Testis (tissue), 2 donors: ENCODE measurements at regions not wholly inside any gene's neighbourhood (a gene's known extent, or its start where the extent isn't known, plus 50 kb on each side); places are given as distances from the start of the nearest gene placed in this dataset.
"Not testable (repeated sequence)": the region's sequence is repeated elsewhere in the genome, so short reads cannot be mapped to it uniquely, and the experiment has no call there.

Experiments
- CTCF ChIP-seq, 3 experiments: fragments of 450-650 bp in 2 of 3; fragments of 200-600 bp in 1 of 3; sonication (generic) in 1 of 3; IDR thresholded peaks; one replicate each; pipeline ENCODE4 v1.5.1; 2016 to 2019; ENCODE audit warnings: antibody characterized with exemption in 3 of 3, mild to moderate bottlenecking in 2 of 3, moderate library complexity in 1 of 3
- POLR2A ChIP-seq: fragments of 450-650 bp; IDR thresholded peaks from one replicate; pipeline ENCODE4 v1.6.1; 2017; ENCODE audit warnings: antibody characterized with exemption, mild to moderate bottlenecking, moderate library complexity

GRCh38 chrY:3120716-3121115 is 185.5 kb downstream of the ZFY start:
- not testable (repeated sequence) for TF ChIP-seq POLR2A; CTCF (IDR thresholded peaks at IDR 0.05)
